SU-DHL-6 (cell line): ENCODE measurements at regions not wholly inside any gene's neighbourhood (a gene's known extent, or its start where the extent isn't known, plus 50 kb on each side); places are given as distances from the start of the nearest gene placed in this dataset.

Source experiments
- H2AFZ ChIP-seq: fragments of 200-600 bp; sonication (generic); 2 replicates; pipeline ENCODE4 v1.6.1; 2014; ENCODE audit warnings: low read depth, mild to moderate bottlenecking, moderate library complexity, mixed read lengths, antibody characterized with exemption, low read length; ENCODE audit not compliant: severe bottlenecking
- H3F3A ChIP-seq: fragments of 200-600 bp; shearing (Covaris generic); 2 replicates; pipeline ENCODE4 v1.6.0; 2016; ENCODE audit warnings: antibody characterized with exemption, mild to moderate bottlenecking; ENCODE audit not compliant: insufficient read depth
- H3K27ac ChIP-seq: fragments of 200-600 bp; sonication (generic); 2 replicates; pipeline ENCODE4 v1.5.1; 2016; ENCODE audit warnings: low read depth, mild to moderate bottlenecking, low read length, moderate library complexity, mixed read lengths
- H3K27me3 ChIP-seq: fragments of 200-600 bp; sonication (generic), shearing (Covaris generic); 2 replicates; pipeline ENCODE4 v1.6.0; 2014; ENCODE audit warnings: mild to moderate bottlenecking, low read length
- H3K36me3 ChIP-seq: fragments of 200-600 bp; sonication (generic); 2 replicates; pipeline ENCODE4 v1.6.1; 2014; ENCODE audit warnings: mild to moderate bottlenecking, low read length, mixed read lengths
- H3K4me2 ChIP-seq: fragments of 300-600, 200-600 bp; shearing (Covaris generic), sonication (generic); 2 replicates; pipeline ENCODE4 v1.6.0; 2014; ENCODE audit warnings: low read length, low read depth, mild to moderate bottlenecking; ENCODE audit not compliant: poor library complexity, severe bottlenecking
- H3K4me3 ChIP-seq: fragments of 200-600 bp; sonication (generic); 2 replicates; pipeline ENCODE4 v1.5.1; 2014; ENCODE audit warnings: antibody characterized with exemption, low read length, mild to moderate bottlenecking, mixed read lengths; ENCODE audit not compliant: insufficient read depth, poor library complexity, severe bottlenecking
- H3K79me2 ChIP-seq: fragments of 200-600 bp; sonication (generic); 2 replicates; pipeline ENCODE4 v1.6.1; 2014; ENCODE audit warnings: mild to moderate bottlenecking, low read length, moderate library complexity; ENCODE audit not compliant: insufficient read depth
- H3K9ac ChIP-seq: fragments of 200-600 bp; sonication (generic); 2 replicates; pipeline ENCODE4 v1.7.0; 2014; ENCODE audit warnings: mild to moderate bottlenecking, low read length
- H3K9me2 ChIP-seq: fragments of 200-600 bp; sonication (generic); replicated peaks from 2 replicates; pipeline ENCODE4 v1.6.1; 2014; ENCODE audit warnings: low read length; ENCODE audit not compliant: insufficient read depth
- H3K9me3 ChIP-seq: fragments of 200-600 bp; sonication (generic); 2 replicates; pipeline ENCODE4 v1.6.1; 2014; ENCODE audit warnings: low read length, mixed read lengths; ENCODE audit not compliant: insufficient read depth
- H4K20me1 ChIP-seq: fragments of 200-600 bp; sonication (generic); 2 replicates; pipeline ENCODE4 v1.6.1; 2014; ENCODE audit warnings: low read depth, mild to moderate bottlenecking, antibody characterized with exemption, low read length, moderate library complexity, mixed read lengths
- EZH2phosphoT487 ChIP-seq: fragments of 200-600 bp; sonication (generic), shearing (Covaris generic); conservative IDR thresholded peaks from 2 replicates; pipeline ENCODE4 v1.6.1; 2018; ENCODE audit warnings: mild to moderate bottlenecking, antibody characterized with exemption, low read length, moderate library complexity, mixed read lengths
- TF ChIP-seq, protein P1 (sequence below): fragments of 200-600 bp; sonication (generic); IDR thresholded peaks from one replicate; pipeline ENCODE4 v1.5.1; 2017; ENCODE audit warnings: antibody characterized with exemption, mild to moderate bottlenecking, low read length, moderate library complexity; ENCODE audit not compliant: insufficient read depth, poor library complexity, severe bottlenecking

DNA sequence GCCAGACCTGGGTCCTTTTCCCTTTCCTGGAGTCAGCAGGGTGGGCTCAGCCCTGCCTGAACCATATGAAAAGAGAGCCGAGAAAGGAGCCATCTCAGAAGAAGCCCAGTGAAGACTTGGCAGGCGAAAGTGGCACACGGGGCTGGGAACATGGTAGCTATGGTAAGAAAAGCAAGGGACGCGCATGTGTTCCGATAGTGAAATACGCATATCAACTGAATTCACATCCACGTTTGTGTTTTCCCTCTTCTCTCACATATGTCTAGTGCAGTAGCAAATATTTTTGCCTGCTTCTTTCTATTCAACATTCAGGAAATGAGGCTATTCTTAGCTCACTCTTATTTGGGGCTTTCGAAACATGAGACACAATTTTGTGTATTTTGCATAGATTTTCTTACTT, 54.1 kb upstream of the PEG3 start:
- H3F3A ChIP-seq = no peaks in the 10 kb centered on the region
- H3K9me3 ChIP-seq = peaks cover 6% of the 10 kb centered on the region; the same call in 1 of the 2 replicates

DNA sequence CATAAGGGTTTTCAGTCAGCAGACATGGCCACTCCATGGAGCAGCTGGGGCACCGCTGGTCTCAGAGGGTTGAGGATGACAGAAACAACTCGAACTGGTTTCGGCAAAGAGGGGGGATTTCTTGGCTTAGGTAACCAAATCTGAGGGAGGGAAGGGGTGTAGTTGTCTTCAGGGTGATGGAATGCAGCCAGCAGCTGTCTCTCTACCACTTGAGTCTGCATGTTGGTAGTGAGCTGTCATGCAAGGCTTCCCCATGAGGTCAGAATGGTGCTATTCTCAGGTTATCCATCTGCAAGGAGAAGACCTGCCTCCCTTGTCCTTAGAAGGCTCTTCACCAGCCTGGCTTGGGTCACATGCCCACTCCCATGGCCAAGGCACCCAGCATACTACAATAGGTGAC, 55.6 kb upstream of the PEG3 start:
- Histone ChIP-seq H3K9me2 (no peaks in the 10 kb centered on the region), H3K36me3 (no peaks in the 10 kb centered on the region), H3F3A (no peaks in the 10 kb centered on the region), H3K27me3 (no peaks in the 10 kb centered on the region), H3K4me2 (no peak overlapping the region), H4K20me1 (no peaks in the 10 kb centered on the region), H3K27ac (no peak overlapping the region), H3K79me2 (no peaks in the 10 kb centered on the region), H3K9me3 (no peaks in the 10 kb centered on the region), H3K9ac (no peak overlapping the region), H3K4me3 (no peak overlapping the region), H2AFZ (no peak overlapping the region)
- TF ChIP-seq, protein P1, sequence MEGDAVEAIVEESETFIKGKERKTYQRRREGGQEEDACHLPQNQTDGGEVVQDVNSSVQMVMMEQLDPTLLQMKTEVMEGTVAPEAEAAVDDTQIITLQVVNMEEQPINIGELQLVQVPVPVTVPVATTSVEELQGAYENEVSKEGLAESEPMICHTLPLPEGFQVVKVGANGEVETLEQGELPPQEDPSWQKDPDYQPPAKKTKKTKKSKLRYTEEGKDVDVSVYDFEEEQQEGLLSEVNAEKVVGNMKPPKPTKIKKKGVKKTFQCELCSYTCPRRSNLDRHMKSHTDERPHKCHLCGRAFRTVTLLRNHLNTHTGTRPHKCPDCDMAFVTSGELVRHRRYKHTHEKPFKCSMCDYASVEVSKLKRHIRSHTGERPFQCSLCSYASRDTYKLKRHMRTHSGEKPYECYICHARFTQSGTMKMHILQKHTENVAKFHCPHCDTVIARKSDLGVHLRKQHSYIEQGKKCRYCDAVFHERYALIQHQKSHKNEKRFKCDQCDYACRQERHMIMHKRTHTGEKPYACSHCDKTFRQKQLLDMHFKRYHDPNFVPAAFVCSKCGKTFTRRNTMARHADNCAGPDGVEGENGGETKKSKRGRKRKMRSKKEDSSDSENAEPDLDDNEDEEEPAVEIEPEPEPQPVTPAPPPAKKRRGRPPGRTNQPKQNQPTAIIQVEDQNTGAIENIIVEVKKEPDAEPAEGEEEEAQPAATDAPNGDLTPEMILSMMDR = no peak
- TF ChIP-seq EZH2phosphoT487 = no peak

More for the DNA sequence above, 54.1 kb upstream of the PEG3 start:
- Histone ChIP-seq H3K27ac (no peak overlapping the region), H3K4me2 (no peak overlapping the region), H4K20me1 (no peaks in the 10 kb centered on the region), H3K9ac (no peak overlapping the region), H3K4me3 (no peak overlapping the region), H3K79me2 (no peaks in the 10 kb centered on the region), H3K36me3 (no peaks in the 10 kb centered on the region), H2AFZ (no peak overlapping the region), H3K9me2 (no peaks in the 10 kb centered on the region), H3K27me3 (no peaks in the 10 kb centered on the region)
- no peak for TF ChIP-seq EZH2phosphoT487
- TF ChIP-seq, protein P1 = no peak

DNA sequence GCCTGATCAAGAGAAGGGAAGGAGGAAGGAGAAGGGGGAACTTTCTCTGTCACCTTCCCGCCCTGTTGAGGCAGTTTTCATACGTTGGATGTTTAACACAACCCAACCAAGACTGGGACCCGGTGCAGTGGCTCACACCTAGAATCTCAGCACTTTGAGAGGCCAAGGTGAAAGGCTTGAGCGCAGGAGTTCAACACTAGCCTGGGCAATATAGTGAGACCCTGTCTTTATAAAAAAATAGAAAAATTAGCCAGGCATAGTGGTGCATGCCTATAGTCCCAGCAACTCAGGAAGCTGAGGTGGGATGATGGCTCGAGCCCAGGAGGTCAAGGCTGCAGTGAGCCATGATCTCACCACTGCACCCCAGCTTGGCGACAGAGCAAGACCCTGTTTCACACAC, 59.4 kb upstream of the PEG3 start:
- Histone ChIP-seq H3K9me3 (no peaks in the 10 kb centered on the region), H3K27me3 (no peaks in the 10 kb centered on the region), H3K9me2 (no peaks in the 10 kb centered on the region), H3F3A (no peaks in the 10 kb centered on the region), H4K20me1 (no peaks in the 10 kb centered on the region), H3K27ac (no peak overlapping the region), H3K36me3 (no peaks in the 10 kb centered on the region), H3K79me2 (no peaks in the 10 kb centered on the region), H2AFZ (no peak overlapping the region), H3K4me2 (no peak overlapping the region), H3K4me3 (no peak overlapping the region), H3K9ac (no peak overlapping the region)
- no peak for TF ChIP-seq EZH2phosphoT487
- TF ChIP-seq, protein P1 = no peak
